Mesenchymal stem cell (in vitro differentiated cells and primary cell): ENCODE measurements at regions not wholly inside any gene's neighbourhood (a gene's known extent, or its start where the extent isn't known, plus 50 kb on each side); places are given as distances from the start of the nearest gene placed in this dataset.

Experiments used
- DNase-seq: peaks from one replicate; pipeline ENCODE4 v3.0.0-alpha.2; 2013
- H2AFZ ChIP-seq: one replicate; pipeline ENCODE4 v1.6.1; 2013; ENCODE audit warnings: low read depth, mild to moderate bottlenecking, control low read depth, inconsistent platforms, low read length, moderate library complexity
- H2AK5ac ChIP-seq: 2 replicates; pipeline ENCODE4 v1.6.1; 2013; ENCODE audit warnings: low read length, moderate library complexity, mild to moderate bottlenecking, inconsistent platforms; ENCODE audit not compliant: severe bottlenecking
- H2BK120ac ChIP-seq: one replicate; pipeline ENCODE4 v1.6.1; 2013; ENCODE audit warnings: low read depth, mild to moderate bottlenecking, inconsistent platforms, low read length, moderate library complexity
- H2BK12ac ChIP-seq, 2 experiments: one replicate each; pipeline ENCODE4 v1.6.1; 2013; ENCODE audit warnings: inconsistent platforms in 2 of 2, low read length in 2 of 2, mild to moderate bottlenecking in 2 of 2, moderate library complexity in 2 of 2, control low read depth in 1 of 2
- H2BK15ac ChIP-seq: one replicate; pipeline ENCODE4 v1.6.1; 2013; ENCODE audit warnings: mild to moderate bottlenecking, low read depth, inconsistent platforms; ENCODE audit not compliant: poor library complexity, severe bottlenecking
- H2BK5ac ChIP-seq: 2 replicates; pipeline ENCODE4 v1.6.1; 2013; ENCODE audit warnings: low read depth, mild to moderate bottlenecking, low read length, control low read depth, inconsistent platforms; ENCODE audit not compliant: poor library complexity, severe bottlenecking
- H3K14ac ChIP-seq, 2 experiments: one replicate each; pipeline ENCODE4 v1.6.1; 2013; ENCODE audit warnings: inconsistent platforms in 2 of 2, low read length in 2 of 2, control low read depth in 1 of 2, mild to moderate bottlenecking in 1 of 2, moderate library complexity in 1 of 2
- H3K18ac ChIP-seq, 2 experiments: one replicate each; pipeline ENCODE4 v1.6.1; 2013; ENCODE audit warnings: inconsistent platforms in 2 of 2, low read length in 2 of 2, control low read depth in 1 of 2, low read depth in 1 of 2, mild to moderate bottlenecking in 1 of 2
- H3K23ac ChIP-seq, 2 experiments: one replicate each; pipeline ENCODE4 v1.6.1; 2013; ENCODE audit warnings: inconsistent platforms in 2 of 2, low read length in 2 of 2, mild to moderate bottlenecking in 2 of 2, moderate library complexity in 2 of 2, control low read depth in 1 of 2
- H3K27ac ChIP-seq: 2 replicates; pipeline ENCODE4 v1.5.1; 2013; ENCODE audit warnings: mild to moderate bottlenecking, moderate library complexity, low read length, control low read depth, inconsistent platforms; ENCODE audit not compliant: poor library complexity, severe bottlenecking
- H3K27me3 ChIP-seq, 2 experiments: 2 replicates each; pipeline versions ENCODE4 v1.6.1 to v1.7.0; 2013; ENCODE audit warnings: low read length in 2 of 2, mild to moderate bottlenecking in 2 of 2, moderate library complexity in 2 of 2, control low read depth in 1 of 2, inconsistent platforms in 1 of 2; ENCODE audit not compliant: control insufficient read depth in 1 of 2, insufficient read depth in 1 of 2
- H3K36me3 ChIP-seq, 2 experiments: 2 replicates each; pipeline versions ENCODE4 v1.6.1 to v1.7.0; 2013; ENCODE audit warnings: low read length in 2 of 2, control low read depth in 1 of 2, inconsistent platforms in 1 of 2, low read depth in 1 of 2, mild to moderate bottlenecking in 1 of 2; ENCODE audit not compliant: insufficient read depth in 2 of 2, control insufficient read depth in 1 of 2
- H3K4ac ChIP-seq, 2 experiments: one replicate each; pipeline ENCODE4 v1.6.1; 2013; ENCODE audit warnings: inconsistent platforms in 2 of 2, low read length in 2 of 2, mild to moderate bottlenecking in 2 of 2, moderate library complexity in 2 of 2, control low read depth in 1 of 2, low read depth in 1 of 2
- H3K4me1 ChIP-seq: 2 replicates; pipeline ENCODE4 v1.6.1; 2013; ENCODE audit warnings: low read depth, low read length, control low read depth; ENCODE audit not compliant: control insufficient read depth, insufficient read depth
- H3K4me2 ChIP-seq: 2 replicates; pipeline ENCODE4 v1.6.1; 2013; ENCODE audit warnings: low read length, mild to moderate bottlenecking, inconsistent platforms; ENCODE audit not compliant: poor library complexity, severe bottlenecking
- H3K4me3 ChIP-seq, 2 experiments: 2 replicates each; pipeline versions ENCODE4 v1.5.1 to v1.7.0; 2013; ENCODE audit warnings: low read length in 2 of 2, mild to moderate bottlenecking in 2 of 2, control low read depth in 1 of 2, low read depth in 1 of 2; ENCODE audit not compliant: insufficient read depth in 1 of 2
- H3K79me1 ChIP-seq: replicated peaks from 2 replicates; pipeline ENCODE4 v1.6.1; 2013; ENCODE audit warnings: mild to moderate bottlenecking, control low read depth, low read length, inconsistent platforms; ENCODE audit not compliant: poor library complexity, severe bottlenecking
- H3K9ac ChIP-seq: 2 replicates; pipeline ENCODE4 v1.7.0; 2013; ENCODE audit warnings: mild to moderate bottlenecking, low read length, moderate library complexity
- H3K9me3 ChIP-seq: 2 replicates; pipeline ENCODE4 v1.7.0; 2013; ENCODE audit warnings: mild to moderate bottlenecking, low read length; ENCODE audit not compliant: control insufficient read depth
- H4K8ac ChIP-seq: one replicate; pipeline ENCODE4 v1.6.1; 2013; ENCODE audit warnings: inconsistent platforms, mild to moderate bottlenecking, low read length, moderate library complexity
- H4K91ac ChIP-seq: one replicate; pipeline ENCODE4 v1.6.1; 2013; ENCODE audit warnings: mild to moderate bottlenecking, low read length, inconsistent platforms
- WGBS: methylation state at CpG from one replicate; pipeline ENCODE4 v1.1.7; 2013; ENCODE audit warnings: mixed read lengths; 5-methylcytosine and 5-hydroxymethylcytosine counted together

DNA sequence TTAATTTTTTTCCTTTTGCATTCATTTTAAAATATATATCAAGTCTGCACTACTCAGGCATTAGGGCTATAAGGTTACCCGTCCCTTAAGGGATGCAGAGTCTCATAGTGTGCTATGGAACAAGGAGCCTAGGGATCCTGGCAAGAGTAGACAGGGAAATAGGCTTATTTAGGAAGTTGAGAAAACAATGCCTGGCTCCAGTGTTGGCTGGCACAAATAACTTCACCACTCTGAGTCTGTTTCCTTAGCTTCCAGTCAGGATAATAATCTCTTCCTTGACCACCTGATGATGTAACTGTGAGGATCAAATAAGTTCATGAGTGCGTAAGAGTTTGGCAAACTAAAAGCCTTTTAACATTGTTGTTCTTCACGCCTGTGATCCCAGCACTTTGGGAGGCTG is 540.8 kb upstream of the IL12A start:
- Histone ChIP-seq H3K23ac (no peak overlapping the region), H3K4me1 (peaks cover 1% of the 10 kb centered on the region), H2BK12ac (no peak overlapping the region), H3K9ac (no peak overlapping the region), H3K27me3 (no peaks in the 10 kb centered on the region), H2AK5ac (no peak overlapping the region), H3K79me1 (no peaks in the 10 kb centered on the region), H3K14ac (no peak overlapping the region), H4K8ac (no peak overlapping the region), H2AFZ (no peak overlapping the region), H3K27ac (no peak overlapping the region), H3K4me3 (no peak overlapping the region), H2BK5ac (no peak overlapping the region), H2BK120ac (no peak overlapping the region), H3K4me2 (no peak overlapping the region), H3K18ac (no peak overlapping the region), H3K4ac (no peak overlapping the region), H3K9me3 (no peaks in the 10 kb centered on the region), H4K91ac (no peak overlapping the region), H2BK15ac (no peak overlapping the region), H3K36me3 (no peaks in the 10 kb centered on the region)
- no peak for DNase-seq
- WGBS, result 97% methylated on average over 3 of the region's 3 CpGs

DNA sequence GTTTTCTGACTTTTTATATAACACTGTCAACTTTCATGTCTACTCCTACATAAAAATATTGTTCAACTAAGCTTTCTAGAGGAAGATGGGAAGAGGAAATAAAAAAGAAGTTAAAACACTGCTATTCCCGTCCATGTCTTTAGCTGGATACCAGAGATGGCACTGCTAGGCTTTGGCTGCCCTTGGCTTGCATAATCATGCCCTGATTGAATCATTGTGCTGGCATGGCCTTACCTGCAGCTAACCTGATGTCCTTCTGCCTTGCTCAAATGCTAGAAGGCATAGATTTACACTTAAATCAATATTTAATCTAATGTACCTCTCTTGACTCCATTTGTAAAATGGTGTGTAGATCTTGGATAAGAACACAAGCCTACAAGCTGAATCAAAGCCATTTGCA is 539.7 kb upstream of the IL12A start:
- Histone ChIP-seq H2BK15ac (no peak overlapping the region), H2AK5ac (no peak overlapping the region), H3K27ac (no peak overlapping the region), H3K4me1 (peaks cover 1% of the 10 kb centered on the region), H3K9ac (no peak overlapping the region), H3K4me3 (no peak overlapping the region), H3K9me3 (no peaks in the 10 kb centered on the region), H2BK12ac (no peak overlapping the region), H3K23ac (no peak overlapping the region), H4K91ac (no peak overlapping the region), H3K27me3 (no peaks in the 10 kb centered on the region), H2AFZ (no peak overlapping the region), H3K79me1 (no peaks in the 10 kb centered on the region), H3K14ac (no peak overlapping the region), H3K18ac (no peak overlapping the region), H3K36me3 (no peaks in the 10 kb centered on the region), H3K4ac (no peak overlapping the region), H2BK5ac (no peak overlapping the region), H3K4me2 (no peak overlapping the region), H2BK120ac (no peak overlapping the region), H4K8ac (no peak overlapping the region)
- DNase-seq, result no peak
- WGBS, result 89% methylated on average over 1 of the region's 1 CpG

DNA sequence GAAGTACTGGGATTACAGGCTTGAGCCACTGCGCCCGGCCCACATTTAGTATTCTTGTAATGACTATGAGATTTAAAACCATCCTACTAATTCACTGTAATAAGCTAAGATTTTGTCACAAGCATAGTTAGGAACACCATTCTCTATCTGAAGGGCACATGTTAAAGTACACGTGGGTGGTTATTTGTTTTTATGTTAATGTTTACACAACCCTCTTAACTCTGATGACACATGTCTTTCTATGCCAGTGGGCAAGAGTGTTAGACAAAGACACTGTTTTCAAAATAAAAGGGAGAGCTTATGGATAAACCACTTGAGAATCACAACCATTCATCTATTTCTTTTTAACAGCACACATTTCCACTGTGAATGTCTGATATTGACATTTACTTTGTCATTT is 537.6 kb upstream of the IL12A start:
- no peak overlapping the region for H3K4me3 ChIP-seq
- no peak overlapping the region for H3K4me2 ChIP-seq
- no peak overlapping the region for H3K27ac ChIP-seq
- H2AFZ ChIP-seq, result no peak overlapping the region
- H3K4me1 ChIP-seq, result peaks cover 4% of the 10 kb centered on the region
- no peak overlapping the region for H4K8ac ChIP-seq
- H3K9me3 ChIP-seq, result no peaks in the 10 kb centered on the region
- H2BK15ac ChIP-seq, result no peak overlapping the region
- no peaks in the 10 kb centered on the region for H3K36me3 ChIP-seq
- no peak overlapping the region for H2BK120ac ChIP-seq
- H3K14ac ChIP-seq, result no peak overlapping the region
- no peak overlapping the region for H3K9ac ChIP-seq
- no peak overlapping the region for H3K23ac ChIP-seq
- 60% methylated on average over 1 of the region's 3 CpGs for WGBS
- no peaks in the 10 kb centered on the region for H3K79me1 ChIP-seq
- H3K18ac ChIP-seq, result no peak overlapping the region
- no peaks in the 10 kb centered on the region for H3K27me3 ChIP-seq
- no peak overlapping the region for H3K4ac ChIP-seq
- no peak overlapping the region for H2BK12ac ChIP-seq
- no peak overlapping the region for H2AK5ac ChIP-seq
- DNase-seq, result no peak
- H2BK5ac ChIP-seq, result no peak overlapping the region
- H4K91ac ChIP-seq, result no peak overlapping the region

DNA sequence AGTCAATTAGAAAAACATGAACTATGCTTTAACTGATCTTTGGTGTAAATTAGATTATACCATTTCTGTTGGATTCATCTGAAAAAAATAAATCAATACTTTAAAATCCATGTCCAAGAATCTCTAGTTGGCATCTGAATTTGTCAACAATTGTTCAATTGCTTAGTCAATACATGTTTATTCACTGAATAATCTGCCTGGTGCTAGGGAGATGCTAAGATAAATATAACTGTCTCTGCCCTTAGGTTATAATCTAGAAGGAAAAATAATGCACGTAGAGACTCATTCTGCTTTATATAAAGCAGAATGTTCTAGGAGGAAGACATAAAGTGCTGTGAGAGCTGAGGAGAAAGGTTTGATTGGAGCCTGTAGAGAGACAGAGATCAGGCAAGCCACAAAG is 537.2 kb upstream of the IL12A start:
- Histone ChIP-seq H4K91ac (no peak overlapping the region), H2AFZ (no peak overlapping the region), H2AK5ac (no peak overlapping the region), H3K27me3 (no peaks in the 10 kb centered on the region), H3K27ac (no peak overlapping the region), H3K4me3 (no peak overlapping the region), H2BK120ac (no peak overlapping the region), H3K23ac (no peak overlapping the region), H3K18ac (no peak overlapping the region), H3K14ac (no peak overlapping the region), H3K36me3 (no peaks in the 10 kb centered on the region), H2BK15ac (no peak overlapping the region), H4K8ac (no peak overlapping the region), H3K4me2 (no peak overlapping the region), H3K79me1 (no peaks in the 10 kb centered on the region), H2BK12ac (no peak overlapping the region), H2BK5ac (no peak overlapping the region), H3K4ac (no peak overlapping the region), H3K4me1 (peaks cover 4% of the 10 kb centered on the region), H3K9me3 (no peaks in the 10 kb centered on the region), H3K9ac (no peak overlapping the region)
- 100% methylated on average over 1 of the region's 1 CpG for WGBS
- DNase-seq, result no peak
